NCI-H82 treated with DMSO at 0.1 percent for 48 hours (cell line): ENCODE measurements at regions not wholly inside any gene's neighbourhood (a gene's known extent, or its start where the extent isn't known, plus 50 kb on each side); places are given as distances from the start of the nearest gene placed in this dataset.
"Not testable (repeated sequence)": the region's sequence is repeated elsewhere in the genome, so short reads cannot be mapped to it uniquely, and the experiment has no call there.

ENCODE experiments used
- DNase-seq: peaks from one replicate; lab custom pipeline; 2025; ENCODE audit not compliant: unreplicated experiment; lab: John Stamatoyannopoulos, UW

- DNase-seq = no peak
These were observed 122.4 kb upstream of the NMUR2 start for GRCh38 chr5:152527358-152528052.

- DNase-seq = no peak
These were observed 124.4 kb upstream of the NMUR2 start for GRCh38 chr5:152529440-152529839.

DNA sequence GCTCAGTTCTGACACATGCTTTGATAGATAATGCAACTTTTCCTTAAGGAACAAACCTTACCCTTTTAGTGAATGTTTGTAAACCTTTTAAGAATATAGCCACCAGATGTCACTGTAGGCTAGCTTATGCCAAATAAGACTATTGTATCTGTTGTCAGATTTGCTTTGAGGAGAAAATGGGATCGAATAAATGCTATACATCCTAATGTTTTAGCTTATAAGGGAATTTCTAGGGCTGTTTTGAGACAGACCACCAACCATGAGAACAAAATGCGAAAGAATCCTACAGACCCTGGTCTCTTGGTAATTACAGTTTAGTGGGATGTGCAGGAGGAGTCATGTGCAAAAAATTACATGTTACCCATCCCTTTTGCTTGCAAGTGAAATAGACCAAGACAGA is 127.6 kb upstream of the NMUR2 start:
- no peak for DNase-seq

DNA sequence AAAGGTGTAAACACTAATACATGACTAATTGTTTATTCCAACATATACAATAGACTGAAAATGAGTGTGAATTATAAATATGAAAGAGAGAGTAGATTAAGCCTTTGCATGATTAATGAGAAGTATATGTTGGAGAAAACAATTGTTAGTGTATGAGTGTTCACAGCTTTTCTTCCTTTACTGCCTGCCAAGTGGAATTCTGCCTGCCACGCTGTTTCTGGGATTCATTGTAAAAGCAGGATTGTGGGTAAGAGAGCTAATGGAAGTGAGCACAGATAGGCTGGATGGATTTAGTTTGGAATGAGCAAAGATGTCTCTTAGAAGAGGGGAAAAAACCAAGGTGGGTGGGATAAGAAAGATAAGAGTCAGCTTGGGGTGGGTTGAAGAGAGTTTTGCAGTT is 129.6 kb upstream of the NMUR2 start:
- DNase-seq = no peak

DNA sequence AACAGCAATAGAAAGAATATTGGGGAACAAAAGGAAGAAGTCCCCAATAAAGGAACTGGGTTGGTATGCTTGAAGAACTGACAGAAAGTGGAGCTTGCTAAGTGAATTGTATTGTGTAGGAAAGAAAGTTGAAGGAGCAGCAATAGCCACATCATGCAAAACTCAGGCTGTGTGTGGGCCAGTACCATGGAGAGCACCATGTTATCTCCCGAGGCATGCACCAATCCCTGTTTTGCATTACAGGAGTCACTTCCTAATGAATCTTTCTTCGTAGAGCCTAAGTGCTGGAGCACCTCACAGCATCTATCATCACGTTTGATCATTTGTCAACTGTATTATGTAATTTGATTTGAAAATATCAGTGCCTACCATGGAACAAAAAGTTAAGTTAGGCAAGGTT is 137.7 kb upstream of the NMUR2 start:
- no peak for DNase-seq

DNA sequence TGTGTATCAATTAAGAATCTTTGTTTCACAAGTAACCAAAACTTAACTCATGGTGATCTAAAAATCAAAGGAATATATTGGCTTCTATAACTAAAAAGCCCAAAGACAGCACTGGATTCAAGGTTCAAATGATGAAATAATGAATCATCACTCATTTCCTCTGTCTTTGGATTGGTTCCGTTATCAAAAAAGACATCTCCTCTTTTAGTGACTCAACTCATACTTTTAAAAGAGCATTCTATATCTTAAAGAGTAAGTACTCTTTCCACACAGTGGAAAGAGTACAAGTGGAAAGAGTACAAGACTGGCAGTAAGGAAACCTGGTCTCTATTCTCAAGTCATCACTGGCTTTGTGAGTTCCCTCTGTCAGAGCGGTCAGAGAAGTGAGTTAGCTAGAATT is 141.4 kb upstream of the NMUR2 start:
- no peak for DNase-seq

GRCh38 chr5:152547202-152547601 is 142.1 kb upstream of the NMUR2 start:
- no peak for DNase-seq

- no peak for DNase-seq
These were observed 144.6 kb upstream of the NMUR2 start for GRCh38 chr5:152549709-152550108.

GRCh38 chr5:152551061-152551460 is 146.0 kb upstream of the NMUR2 start:
- no peak for DNase-seq

- DNase-seq = no peak
These were observed 151.7 kb upstream of the NMUR2 start for GRCh38 chr5:152556784-152557183.

GRCh38 chr5:152560512-152561137 is 155.5 kb upstream of the NMUR2 start:
- peak; percentile 36 for DNase-seq

GRCh38 chr5:152568016-152568415 is 162.9 kb upstream of the NMUR2 start:
- no peak for DNase-seq

DNA sequence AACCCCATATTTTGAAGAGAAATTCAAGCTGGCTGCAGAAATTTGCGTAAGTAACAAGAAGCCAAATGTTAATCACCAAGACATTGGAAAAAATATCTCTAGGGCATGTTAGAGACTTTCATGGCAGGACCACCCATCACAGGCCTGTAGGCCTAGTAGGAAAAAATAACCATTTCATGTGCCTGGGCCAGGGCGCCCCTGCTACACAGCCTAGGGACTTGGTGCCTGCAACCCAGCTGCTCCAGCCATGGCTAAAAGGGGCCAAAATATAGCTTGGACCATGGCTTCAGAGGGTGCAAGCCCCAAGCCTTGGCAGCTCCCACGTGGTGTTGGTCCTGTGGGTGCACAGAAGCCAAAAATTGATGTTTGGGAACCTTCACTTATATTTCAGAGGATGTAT is 167.7 kb upstream of the NMUR2 start:
- DNase-seq = no peak

- DNase-seq = no peak
These were observed 179.0 kb upstream of the NMUR2 start for GRCh38 chr5:152584103-152584502.

DNA sequence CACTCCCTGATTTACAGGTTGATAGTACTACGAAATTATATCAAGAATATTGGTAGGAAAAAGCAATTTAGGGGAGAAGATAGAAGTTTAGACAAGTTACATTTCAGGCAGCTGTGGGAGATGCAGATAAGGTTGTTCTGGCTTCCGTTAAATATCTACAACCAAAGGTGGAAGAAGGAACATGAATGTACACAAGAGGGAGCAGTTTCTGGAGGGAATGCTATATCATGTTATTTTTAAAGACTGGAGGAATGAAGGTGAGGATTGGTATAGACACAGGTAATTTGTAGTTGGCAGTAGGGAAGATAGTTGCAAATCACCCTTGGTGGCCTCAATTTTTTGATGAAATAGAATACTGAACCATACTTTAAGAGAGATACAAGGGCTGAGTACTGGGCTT is 187.3 kb upstream of the NMUR2 start:
- no peak for DNase-seq

- DNase-seq = no peak
These were observed 188.3 kb upstream of the NMUR2 start for GRCh38 chr5:152593388-152593787.

- no peak for DNase-seq
These were observed 190.3 kb upstream of the NMUR2 start for GRCh38 chr5:152595405-152595804.

DNA sequence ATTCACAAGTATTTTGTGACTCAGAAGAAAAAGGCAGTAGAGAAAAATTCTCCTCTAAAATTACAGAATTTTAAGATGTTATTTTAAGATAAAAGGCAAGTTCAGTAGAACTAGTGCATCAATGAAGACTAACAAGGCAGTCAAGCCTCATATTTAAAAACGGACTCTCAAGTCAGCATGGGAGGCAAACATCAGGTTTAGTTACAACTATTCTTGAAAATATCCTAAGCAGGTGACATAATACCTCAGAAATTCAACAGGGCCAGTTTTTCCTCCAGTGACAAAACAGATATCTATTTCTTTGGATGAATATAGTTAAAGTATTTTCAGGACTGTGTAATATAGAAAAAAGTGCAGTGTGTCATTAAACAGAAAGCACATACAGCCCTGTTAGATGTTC is 194.0 kb upstream of the NMUR2 start:
- no peak for DNase-seq

DNA sequence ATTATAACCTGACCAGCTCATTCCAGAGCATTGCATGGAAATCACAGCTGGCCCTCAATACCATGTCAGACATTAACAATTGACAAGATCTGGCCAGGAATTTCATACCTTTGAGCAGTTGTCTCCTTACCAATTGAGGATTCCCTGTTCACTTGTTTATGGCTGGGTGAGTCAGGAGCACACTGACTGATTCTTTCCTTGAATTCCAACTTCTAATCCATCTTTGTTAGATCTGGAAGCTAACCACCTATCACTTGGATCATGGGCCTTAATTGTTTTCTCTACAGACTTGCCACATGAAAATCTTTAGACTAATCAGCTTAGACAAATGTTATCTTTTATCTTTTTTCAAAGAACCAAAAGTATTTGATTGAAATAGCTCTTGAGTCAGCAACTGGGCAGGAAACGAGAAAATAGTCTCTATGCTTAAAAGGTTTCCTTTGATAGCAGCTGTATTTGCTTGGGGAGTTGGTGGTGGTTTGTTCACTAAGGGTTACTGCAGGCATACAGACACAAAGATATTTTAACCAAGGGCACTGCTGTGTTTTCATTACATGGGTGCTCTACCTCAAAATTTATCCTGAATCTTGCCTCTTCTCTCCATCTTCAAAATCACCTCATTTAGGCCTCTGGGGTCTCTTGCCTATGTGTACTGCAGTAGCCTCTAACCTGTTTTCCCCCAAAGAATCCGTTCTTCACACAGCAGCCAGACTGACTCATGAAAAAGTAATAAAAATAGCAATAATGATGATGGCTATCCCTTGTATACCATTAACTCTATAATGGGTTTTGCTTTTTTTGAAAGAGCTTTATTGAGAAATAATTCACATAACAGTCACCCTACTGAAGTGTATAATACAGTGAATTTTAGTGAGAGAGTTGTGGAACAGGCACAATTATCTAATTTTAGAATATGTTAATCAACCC is 197.0 kb upstream of the NMUR2 start:
- DNase-seq = no peak

- not testable (repeated sequence) for DNase-seq
These were observed 201.0 kb upstream of the NMUR2 start for GRCh38 chr5:152606050-152606449.

GRCh38 chr5:152606776-152607364 is 201.8 kb upstream of the NMUR2 start:
- no peak for DNase-seq
